T-cell (primary cell): ENCODE measurements at regions not wholly inside any gene's neighbourhood (a gene's known extent, or its start where the extent isn't known, plus 50 kb on each side); places are given as distances from the start of the nearest gene placed in this dataset.

Experiments used
- ATAC-seq, 4 experiments: fragments of 200-7000 bp in 3 of 4; fragments of 150-1000 bp in 1 of 4; cut with Tn5 transposase; replicated peaks in 1 of 4; 1 replicate in 3 of 4; 2 replicates in 1 of 4; pipeline ENCODE4 v1.10.0; 2021; ENCODE audit warnings: moderate library complexity in 3 of 4, mild to moderate bottlenecking in 2 of 4, moderate number of reproducible peaks in 1 of 4
- CTCF ChIA-PET, 2 donors: fragments of 300-600 bp; sonication (Branson Sonifier 250); formaldehyde crosslinking; loops; one replicate each; lab custom pipeline; 2022; ENCODE audit warnings: antibody characterized with exemption in 2 of 2; lab: Charles Lee
- POLR2A ChIA-PET, 2 donors: fragments of 300-600 bp; sonication (Branson Sonifier 250); formaldehyde crosslinking; loops; one replicate each; lab custom pipeline; 2022; ENCODE audit warnings: antibody characterized with exemption in 2 of 2; lab: Charles Lee
- DNase-seq, 35 experiments: peaks; one replicate each; pipeline versions ENCODE4 v3.0.0 to v3.0.0-alpha.2; 2013 to 2023
- H3K27ac ChIP-seq: one replicate; pipeline ENCODE4 v1.5.1; 2013; ENCODE audit warnings: low read length
- H3K27me3 ChIP-seq, 2 experiments: replicated peaks in 1 of 2; 1 replicate in 1 of 2; 2 replicates in 1 of 2; pipeline versions ENCODE4 v1.6.1 to v1.7.0; 2013; ENCODE audit warnings: low read length in 1 of 2, mixed read lengths in 1 of 2; ENCODE audit not compliant: control insufficient read depth in 2 of 2, insufficient read depth in 2 of 2; ENCODE audit errors: extremely low read depth in 1 of 2
- H3K36me3 ChIP-seq, 2 donors: 1 replicate in 1 of 2; 2 replicates in 1 of 2; pipeline versions ENCODE4 v1.6.1 to v1.7.0; 2013; ENCODE audit warnings: low read length in 1 of 2; ENCODE audit not compliant: control insufficient read depth in 2 of 2, insufficient read depth in 1 of 2; ENCODE audit errors: extremely low read depth in 1 of 2
- H3K4me1 ChIP-seq, 2 experiments: 1 replicate in 1 of 2; 2 replicates in 1 of 2; pipeline versions ENCODE4 v1.6.1 to v1.7.0; 2013; ENCODE audit warnings: low read length in 2 of 2, mixed read lengths in 1 of 2; ENCODE audit not compliant: insufficient read depth in 2 of 2, control insufficient read depth in 1 of 2; ENCODE audit errors: extremely low read depth in 1 of 2
- H3K4me3 ChIP-seq, 2 donors: 1 replicate in 1 of 2; 2 replicates in 1 of 2; pipeline versions ENCODE4 v1.5.1 to v1.7.0; 2013; ENCODE audit warnings: mild to moderate bottlenecking in 2 of 2, low read length in 1 of 2, moderate library complexity in 1 of 2; ENCODE audit not compliant: control insufficient read depth in 1 of 2; ENCODE audit errors: extremely low read depth in 1 of 2
- H3K9me3 ChIP-seq: 2 replicates; pipeline ENCODE4 v1.7.0; 2013
- H3K27ac Mint-ChIP-seq, 2 donors: one replicate each; pipeline ENCODE4 v1.8.0; 2020 to 2021; ENCODE audit warnings: mild to moderate bottlenecking in 2 of 2, mixed read lengths in 2 of 2
- H3K27me3 Mint-ChIP-seq, 2 donors: one replicate each; pipeline ENCODE4 v1.8.0; 2021 to 2022; ENCODE audit warnings: mixed read lengths in 2 of 2
- H3K36me3 Mint-ChIP-seq: one replicate; pipeline ENCODE4 v1.8.0; 2021; ENCODE audit warnings: mixed read lengths
- H3K4me1 Mint-ChIP-seq, 3 donors: one replicate each; pipeline ENCODE4 v1.8.0; 2020 to 2022; ENCODE audit warnings: mixed read lengths in 3 of 3, mild to moderate bottlenecking in 1 of 3
- H3K4me3 Mint-ChIP-seq, 3 donors: one replicate each; pipeline ENCODE4 v1.8.0; 2020 to 2022; ENCODE audit warnings: mild to moderate bottlenecking in 3 of 3, mixed read lengths in 3 of 3, moderate library complexity in 3 of 3
- H3K9me3 Mint-ChIP-seq, 3 donors: one replicate each; pipeline ENCODE4 v1.8.0; 2020 to 2022; ENCODE audit warnings: mixed read lengths in 3 of 3
- WGBS: methylation state at CpG from one replicate; pipeline ENCODE4 v1.1.5; 2013; ENCODE audit warnings: missing lambda C conversion rate; ENCODE audit not compliant: insufficient coverage; 5-methylcytosine and 5-hydroxymethylcytosine counted together

DNA sequence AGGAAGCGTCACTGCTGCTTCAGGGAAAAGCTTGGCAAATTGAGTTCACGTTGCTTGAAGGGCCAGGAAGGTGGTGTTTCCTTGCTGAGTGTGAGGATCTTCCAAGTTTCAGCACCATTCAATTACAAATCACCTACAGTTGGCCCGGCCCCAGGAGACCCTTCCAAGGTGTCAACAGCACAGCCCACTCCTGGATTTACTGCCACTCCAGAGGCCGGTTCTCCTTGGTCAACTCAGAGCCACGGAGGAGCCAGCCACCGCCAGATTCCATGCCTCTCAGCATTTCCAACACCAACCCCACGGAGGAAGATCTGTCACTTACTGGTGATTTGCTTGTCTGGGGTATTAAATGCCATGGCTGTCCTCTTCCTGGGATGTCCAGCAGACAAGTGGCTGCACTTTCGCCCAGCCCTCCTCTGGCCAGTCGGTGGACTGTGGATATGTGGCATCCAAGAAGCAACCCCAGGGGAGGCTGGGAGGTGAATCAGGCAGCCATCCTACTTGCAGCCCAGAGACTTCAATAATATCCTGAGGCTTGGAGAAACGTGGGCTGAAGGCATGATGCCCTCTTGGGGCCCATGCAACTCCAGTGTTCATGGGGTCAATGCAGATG, 74.1 kb upstream of the SHANK2 start:
- 64% methylated on average over 6 of the region's 10 CpGs for WGBS
- ATAC-seq (no peak), DNase-seq (no peak)
- Histone ChIP-seq H3K4me3 (no peak overlapping the region), H3K27ac (no peak overlapping the region), H3K27me3 (peaks cover 0 to 34% of the 10 kb centered on the region in 2 experiments), H3K4me1 (no peaks in the 10 kb centered on the region), H3K9me3 (no peaks in the 10 kb centered on the region), H3K36me3 (no peaks in the 10 kb centered on the region)
- H3K4me3 Mint-ChIP-seq: no peak overlapping the region
- no peaks in the 10 kb centered on the region for H3K9me3 Mint-ChIP-seq
- peaks cover 12 to 17% of the 10 kb centered on the region in 2 donors for H3K27me3 Mint-ChIP-seq
- CTCF ChIA-PET: no interaction called here
- H3K27ac Mint-ChIP-seq: no peak overlapping the region
- no peaks in the 10 kb centered on the region for H3K4me1 Mint-ChIP-seq
- POLR2A ChIA-PET: no interaction called here
- H3K36me3 Mint-ChIP-seq: no peaks in the 10 kb centered on the region

DNA sequence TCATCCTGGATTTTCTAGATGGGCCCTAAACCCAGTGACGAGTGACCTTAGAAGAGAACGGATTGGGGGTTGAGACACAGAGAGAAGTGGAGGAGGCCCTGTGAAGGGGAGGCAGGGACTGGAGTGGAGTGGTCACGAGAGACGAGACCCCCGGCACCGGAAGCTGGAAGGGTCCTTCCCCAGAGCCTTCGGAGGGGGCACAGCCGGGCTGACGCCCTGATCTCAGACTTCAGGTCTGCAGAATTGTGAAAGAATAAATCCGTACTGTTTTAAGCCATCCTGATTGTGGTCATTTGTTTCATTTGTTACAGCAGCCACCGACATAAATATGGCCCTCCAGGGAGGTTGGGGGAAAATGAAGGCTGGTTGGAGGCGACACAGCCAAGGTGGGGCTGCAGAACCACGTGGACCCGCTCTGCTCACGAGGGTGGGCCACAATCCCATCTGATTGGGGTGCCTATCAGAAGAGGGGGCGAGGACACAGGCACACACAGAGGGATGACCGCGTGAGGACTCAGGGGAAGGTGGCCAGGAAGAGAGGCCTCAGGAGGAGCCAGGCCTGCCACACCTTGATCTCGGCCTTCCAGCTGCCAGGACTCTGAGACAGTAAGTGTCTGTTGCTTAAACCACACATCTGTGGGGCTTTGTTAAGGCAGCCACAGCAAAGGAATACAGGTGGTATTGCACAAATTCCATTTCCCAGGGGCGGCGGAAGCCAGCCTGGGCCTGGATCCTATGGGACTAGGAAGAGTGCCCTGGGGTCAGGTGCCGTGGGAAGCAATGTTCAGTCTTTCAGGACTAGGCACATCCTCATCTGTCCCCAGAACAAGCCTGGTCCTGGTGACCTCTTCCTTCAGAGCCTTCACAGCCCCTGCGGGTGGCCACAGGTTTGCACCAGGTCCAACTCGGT, 73.3 kb upstream of the SHANK2 start:
- no peak overlapping the region for H3K27ac ChIP-seq
- Mint-ChIP-seq H3K4me1 (no peaks in the 10 kb centered on the region), H3K27me3 (peaks cover 16 to 19% of the 10 kb centered on the region in 2 donors), H3K36me3 (no peaks in the 10 kb centered on the region), H3K9me3 (no peaks in the 10 kb centered on the region), H3K27ac (no peak overlapping the region), H3K4me3 (no peak overlapping the region)
- H3K4me3 ChIP-seq: no peak overlapping the region
- 89% methylated on average over 22 of the region's 24 CpGs for WGBS
- H3K36me3 ChIP-seq: no peaks in the 10 kb centered on the region
- CTCF ChIA-PET: no interaction called here
- H3K27me3 ChIP-seq: peaks cover 0 to 29% of the 10 kb centered on the region in 2 experiments
- no peaks in the 10 kb centered on the region for H3K9me3 ChIP-seq
- no peaks in the 10 kb centered on the region for H3K4me1 ChIP-seq
- no peak for DNase-seq
- ATAC-seq: no peak
- POLR2A ChIA-PET: no interaction called here

DNA sequence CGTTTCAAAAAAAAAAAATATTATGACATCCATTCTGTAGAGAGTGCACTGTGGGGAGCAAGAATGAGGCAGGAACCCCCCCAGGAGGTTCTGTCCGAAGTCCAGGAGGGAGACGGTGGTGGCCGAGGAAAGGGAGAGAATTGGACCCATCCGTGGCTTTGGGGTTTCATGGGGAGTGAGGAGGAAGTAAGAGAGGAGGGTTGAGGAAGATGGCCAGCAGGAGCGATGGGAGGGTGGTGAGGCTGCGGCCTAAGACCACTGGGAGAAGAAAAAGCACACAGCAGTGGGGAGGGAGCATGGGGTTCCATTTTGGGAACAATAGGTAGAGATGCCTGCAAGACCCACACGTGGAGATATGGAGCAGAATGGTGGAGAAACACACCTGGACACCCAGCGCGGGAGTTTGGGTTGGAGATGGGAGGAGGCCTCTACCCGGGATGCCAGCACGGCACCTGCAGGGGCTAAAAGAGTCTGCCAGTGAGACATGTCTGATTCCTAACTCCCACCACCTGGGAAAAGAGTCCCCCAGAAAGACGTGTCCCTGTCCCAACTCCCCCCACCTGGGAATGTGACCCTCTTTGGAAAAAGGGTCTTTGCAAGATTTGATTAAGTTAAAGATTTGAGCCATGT, 72.5 kb upstream of the SHANK2 start:
- ChIA-PET POLR2A (no interaction called here), CTCF (no interaction called here)
- Mint-ChIP-seq H3K36me3 (no peaks in the 10 kb centered on the region), H3K27me3 (peaks cover 17 to 20% of the 10 kb centered on the region in 2 donors), H3K9me3 (no peaks in the 10 kb centered on the region), H3K4me3 (no peak overlapping the region), H3K27ac (no peak overlapping the region), H3K4me1 (no peaks in the 10 kb centered on the region)
- Histone ChIP-seq H3K27ac (no peak overlapping the region), H3K36me3 (no peaks in the 10 kb centered on the region), H3K4me1 (no peaks in the 10 kb centered on the region), H3K4me3 (no peak overlapping the region), H3K9me3 (no peaks in the 10 kb centered on the region), H3K27me3 (peaks cover 0 to 26% of the 10 kb centered on the region in 2 experiments)
- no peak for DNase-seq
- ATAC-seq: no peak
- WGBS: 74% methylated on average over 7 of the region's 13 CpGs

DNA sequence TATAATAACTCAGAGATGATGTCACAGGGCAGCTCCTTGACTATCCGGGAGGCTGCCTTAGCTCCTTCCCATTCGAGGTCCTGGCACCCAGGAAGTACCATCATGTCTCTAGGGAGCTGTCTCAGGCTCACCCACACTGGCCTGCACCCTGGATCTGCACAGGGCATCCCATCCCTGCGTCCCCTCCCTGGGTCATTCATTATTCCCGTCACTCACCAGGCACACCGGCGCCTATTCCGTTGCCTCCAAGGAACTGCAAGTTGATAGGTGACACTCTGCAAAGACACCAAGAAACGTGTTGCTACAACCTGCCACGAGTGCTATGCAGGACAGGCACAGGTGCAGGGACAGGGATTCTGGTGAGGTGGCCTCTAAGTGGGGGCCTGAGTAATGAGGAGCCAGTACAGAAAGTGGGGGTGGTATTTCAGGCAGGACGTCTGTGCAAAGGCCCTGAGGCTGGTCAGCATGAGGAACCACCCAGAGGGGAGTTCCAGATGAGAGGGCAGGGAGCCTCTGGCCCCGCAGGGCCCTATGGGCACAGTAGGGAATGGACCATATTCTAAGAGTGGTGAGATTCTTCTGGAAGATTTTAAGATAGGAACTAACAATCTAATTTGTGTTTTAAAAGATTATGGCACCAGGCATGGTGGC, 71.6 kb upstream of the SHANK2 start:
- Mint-ChIP-seq H3K27me3 (peaks cover 16 to 26% of the 10 kb centered on the region in 2 donors), H3K9me3 (peaks cover 0 to under 1% (median 0%) of the 10 kb centered on the region in 3 donors), H3K4me1 (no peaks in the 10 kb centered on the region), H3K36me3 (no peaks in the 10 kb centered on the region), H3K4me3 (no peak overlapping the region), H3K27ac (no peak overlapping the region)
- Histone ChIP-seq H3K36me3 (no peaks in the 10 kb centered on the region), H3K27ac (no peak overlapping the region), H3K4me3 (no peak overlapping the region), H3K4me1 (no peaks in the 10 kb centered on the region), H3K27me3 (peaks cover 0 to 26% of the 10 kb centered on the region in 2 experiments), H3K9me3 (no peaks in the 10 kb centered on the region)
- CTCF ChIA-PET: no interaction called here
- 76% methylated on average over 10 of the region's 11 CpGs for WGBS
- ATAC-seq (no peak), DNase-seq (no peak)
- POLR2A ChIA-PET: no interaction called here

DNA sequence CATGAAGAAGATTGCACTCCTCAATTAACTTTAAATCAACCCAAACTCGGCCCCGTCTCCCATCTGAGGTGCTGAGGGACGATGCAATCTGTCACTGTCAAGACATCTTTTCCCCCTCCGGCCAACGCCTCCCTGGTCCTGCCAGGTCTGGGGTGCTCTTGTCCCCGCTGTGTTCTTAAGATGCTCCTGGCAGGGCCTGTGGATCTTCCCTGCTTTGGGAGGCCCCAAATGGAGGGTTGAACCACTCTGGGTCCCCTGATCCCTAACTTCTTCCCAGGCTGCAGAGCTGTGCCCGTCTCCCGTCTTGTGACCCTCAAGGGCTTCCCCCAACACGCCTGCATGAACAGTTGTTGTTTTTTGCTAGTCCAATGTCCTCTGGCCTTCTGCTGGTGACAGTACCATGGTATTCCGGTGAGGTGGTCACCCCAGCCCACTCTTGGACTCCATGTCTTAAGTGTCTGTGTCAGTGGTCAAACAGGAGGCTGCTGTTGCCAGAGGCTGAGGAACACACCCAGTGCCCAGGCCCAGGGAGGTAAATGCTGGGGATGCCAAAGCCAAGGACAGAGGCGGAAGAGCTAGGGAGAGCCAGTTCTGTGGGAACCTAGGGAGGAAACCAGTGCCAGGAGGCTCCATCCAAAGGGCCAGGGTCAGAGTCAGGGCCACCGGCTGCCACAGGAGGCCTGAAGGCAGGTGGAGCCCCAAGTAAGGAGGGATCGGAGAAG, 70.6 kb upstream of the SHANK2 start:
- H3K4me3 Mint-ChIP-seq: no peak overlapping the region
- H3K36me3 ChIP-seq: no peaks in the 10 kb centered on the region
- DNase-seq (no peak), ATAC-seq (no peak)
- H3K27me3 ChIP-seq: peaks cover 0 to 22% of the 10 kb centered on the region in 2 experiments
- 79% methylated on average over 12 of the region's 13 CpGs for WGBS
- CTCF ChIA-PET: no interaction called here
- no peaks in the 10 kb centered on the region for H3K4me1 Mint-ChIP-seq
- H3K4me3 ChIP-seq: no peak overlapping the region
- no peaks in the 10 kb centered on the region for H3K36me3 Mint-ChIP-seq
- no peak overlapping the region for H3K27ac Mint-ChIP-seq
- H3K9me3 ChIP-seq: no peaks in the 10 kb centered on the region
- peaks cover 0 to 6% (median 3%) of the 10 kb centered on the region in 3 donors for H3K9me3 Mint-ChIP-seq
- H3K27me3 Mint-ChIP-seq: peaks cover 16 to 32% of the 10 kb centered on the region in 2 donors
- H3K27ac ChIP-seq: no peak overlapping the region
- no peaks in the 10 kb centered on the region for H3K4me1 ChIP-seq
- POLR2A ChIA-PET: no interaction called here
